ENCODE measurements at regions not wholly inside any gene's neighbourhood (a gene's known extent, or its start where the extent isn't known, plus 50 kb on each side); places are given as distances from the start of the nearest gene placed in this dataset.
A peak's percentile ranks its signal among the peaks of the same experiment; 100 is the strongest.

- Mint-ChIP-seq H3K4me1 (no peaks in the 10 kb centered on the region), H3K36me3 (no peaks in the 10 kb centered on the region), H3K4me3 (no peak overlapping the region), H3K27me3 (no peaks in the 10 kb centered on the region), H3K9me3 (peaks cover 0 to 2% (median 0%) of the 10 kb centered on the region in 7 donors), H3K27ac (no peak overlapping the region)
- Histone ChIP-seq H3K4me1 (ENCODE audit: control insufficient read depth, insufficient read depth, low read length, poor library complexity, severe bottlenecking) (no peaks in the 10 kb centered on the region), H3K27ac (ENCODE audit: insufficient read depth, low read length, poor library complexity, severe bottlenecking) (no peak overlapping the region), H3K4me3 (ENCODE audit: low read depth, low read length) (no peak overlapping the region), H3K9me3 (ENCODE audit: control insufficient read depth in 2 of 2, low read length in 2 of 2) (no peaks in the 10 kb centered on the region), H3K27me3 (ENCODE audit: control insufficient read depth, insufficient read depth, low read length) (no peaks in the 10 kb centered on the region), H3K36me3 (ENCODE audit: control insufficient read depth, insufficient read depth, low read length) (no peaks in the 10 kb centered on the region)
- no peak for ATAC-seq (ENCODE audit: low read depth in 2 of 2)
- no peak for DNase-seq
These were observed 184.5 kb upstream of the GAP43 start for GRCh38 chr3:115438799-115439198.

- ATAC-seq (ENCODE audit: low read depth in 2 of 2) (no peak), DNase-seq (no peak)
- no peaks in the 10 kb centered on the region for H3K36me3 Mint-ChIP-seq
- H3K4me1 Mint-ChIP-seq, result no peaks in the 10 kb centered on the region
- no peak overlapping the region for H3K27ac ChIP-seq (ENCODE audit: insufficient read depth, low read length, poor library complexity, severe bottlenecking)
- H3K4me3 ChIP-seq (ENCODE audit: low read depth, low read length), result no peak overlapping the region
- H3K4me3 Mint-ChIP-seq, result no peak overlapping the region
- H3K36me3 ChIP-seq (ENCODE audit: control insufficient read depth, insufficient read depth, low read length), result no peaks in the 10 kb centered on the region
- H3K27me3 ChIP-seq (ENCODE audit: control insufficient read depth, insufficient read depth, low read length), result no peaks in the 10 kb centered on the region
- no peak overlapping the region for H3K27ac Mint-ChIP-seq
- H3K9me3 Mint-ChIP-seq, result peaks cover 0 to 3% (median 0%) of the 10 kb centered on the region in 7 donors
- H3K27me3 Mint-ChIP-seq, result no peaks in the 10 kb centered on the region
- H3K4me1 ChIP-seq (ENCODE audit: control insufficient read depth, insufficient read depth, low read length, poor library complexity, severe bottlenecking), result no peaks in the 10 kb centered on the region
- H3K9me3 ChIP-seq (ENCODE audit: control insufficient read depth in 2 of 2, low read length in 2 of 2), result no peaks in the 10 kb centered on the region
These were observed 177.8 kb upstream of the GAP43 start for GRCh38 chr3:115445559-115445958.

- H3K36me3 Mint-ChIP-seq, result no peaks in the 10 kb centered on the region
- Histone ChIP-seq H3K4me3 (ENCODE audit: low read depth, low read length) (no peak overlapping the region), H3K27me3 (ENCODE audit: control insufficient read depth, insufficient read depth, low read length) (no peaks in the 10 kb centered on the region), H3K9me3 (ENCODE audit: control insufficient read depth in 2 of 2, low read length in 2 of 2) (no peaks in the 10 kb centered on the region), H3K27ac (ENCODE audit: insufficient read depth, low read length, poor library complexity, severe bottlenecking) (no peak overlapping the region), H3K4me1 (ENCODE audit: control insufficient read depth, insufficient read depth, low read length, poor library complexity, severe bottlenecking) (no peaks in the 10 kb centered on the region), H3K36me3 (ENCODE audit: control insufficient read depth, insufficient read depth, low read length) (no peaks in the 10 kb centered on the region)
- no peaks in the 10 kb centered on the region for H3K4me1 Mint-ChIP-seq
- no peak overlapping the region for H3K4me3 Mint-ChIP-seq
- no peak for ATAC-seq (ENCODE audit: low read depth in 2 of 2)
- H3K9me3 Mint-ChIP-seq, result peaks cover 0 to 2% (median 0%) of the 10 kb centered on the region in 7 donors
- peaks cover 7% of the 10 kb centered on the region for H3K27me3 Mint-ChIP-seq
- H3K27ac Mint-ChIP-seq, result no peak overlapping the region
- no peak for DNase-seq
These were observed 174.5 kb upstream of the GAP43 start for GRCh38 chr3:115448851-115449250.

- Mint-ChIP-seq H3K27me3 (peaks cover 7% of the 10 kb centered on the region), H3K9me3 (peaks cover 0 to 6% (median 0%) of the 10 kb centered on the region in 7 donors), H3K36me3 (no peaks in the 10 kb centered on the region), H3K27ac (no peak overlapping the region), H3K4me3 (no peak overlapping the region), H3K4me1 (no peaks in the 10 kb centered on the region)
- no peaks in the 10 kb centered on the region for H3K4me1 ChIP-seq (ENCODE audit: control insufficient read depth, insufficient read depth, low read length, poor library complexity, severe bottlenecking)
- DNase-seq (no peak), ATAC-seq (ENCODE audit: low read depth in 2 of 2) (no peak)
- no peak overlapping the region for H3K27ac ChIP-seq (ENCODE audit: insufficient read depth, low read length, poor library complexity, severe bottlenecking)
- no peak overlapping the region for H3K4me3 ChIP-seq (ENCODE audit: low read depth, low read length)
- H3K9me3 ChIP-seq (ENCODE audit: control insufficient read depth in 2 of 2, low read length in 2 of 2), result no peaks in the 10 kb centered on the region
- no peaks in the 10 kb centered on the region for H3K27me3 ChIP-seq (ENCODE audit: control insufficient read depth, insufficient read depth, low read length)
- no peaks in the 10 kb centered on the region for H3K36me3 ChIP-seq (ENCODE audit: control insufficient read depth, insufficient read depth, low read length)
These were observed 173.3 kb upstream of the GAP43 start for GRCh38 chr3:115450036-115450435.

DNA sequence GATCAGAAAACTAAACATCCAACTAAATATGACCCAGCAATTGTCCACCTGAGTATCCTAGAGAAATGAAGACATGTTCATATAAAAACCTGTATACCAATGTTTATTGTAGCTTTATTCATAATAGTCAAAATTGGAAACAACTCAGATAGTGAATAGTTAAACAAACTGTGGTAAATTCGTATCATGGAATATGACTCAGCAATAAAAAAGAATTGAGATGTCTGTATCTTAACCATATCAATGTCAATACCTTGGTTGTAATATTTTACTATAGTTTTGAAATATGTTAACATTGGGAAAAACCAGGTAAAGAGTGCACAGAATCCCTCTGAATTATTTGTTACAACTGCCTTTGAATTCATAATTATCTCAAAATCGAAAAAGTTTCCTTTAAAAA, 159.3 kb upstream of the GAP43 start:
- Mint-ChIP-seq H3K36me3 (no peaks in the 10 kb centered on the region), H3K27ac (no peak overlapping the region), H3K9me3 (peaks cover 0 to 6% (median 1%) of the 10 kb centered on the region in 7 donors), H3K4me3 (no peak overlapping the region), H3K4me1 (no peaks in the 10 kb centered on the region), H3K27me3 (no peaks in the 10 kb centered on the region)
- Histone ChIP-seq H3K9me3 (ENCODE audit: control insufficient read depth in 2 of 2, low read length in 2 of 2) (no peaks in the 10 kb centered on the region), H3K36me3 (ENCODE audit: control insufficient read depth, insufficient read depth, low read length) (no peaks in the 10 kb centered on the region), H3K4me1 (ENCODE audit: control insufficient read depth, insufficient read depth, low read length, poor library complexity, severe bottlenecking) (no peaks in the 10 kb centered on the region), H3K4me3 (ENCODE audit: low read depth, low read length) (no peak overlapping the region), H3K27me3 (ENCODE audit: control insufficient read depth, insufficient read depth, low read length) (no peaks in the 10 kb centered on the region), H3K27ac (ENCODE audit: insufficient read depth, low read length, poor library complexity, severe bottlenecking) (no peak overlapping the region)
- no peak for ATAC-seq (ENCODE audit: low read depth in 2 of 2)
- DNase-seq, result no peak

DNA sequence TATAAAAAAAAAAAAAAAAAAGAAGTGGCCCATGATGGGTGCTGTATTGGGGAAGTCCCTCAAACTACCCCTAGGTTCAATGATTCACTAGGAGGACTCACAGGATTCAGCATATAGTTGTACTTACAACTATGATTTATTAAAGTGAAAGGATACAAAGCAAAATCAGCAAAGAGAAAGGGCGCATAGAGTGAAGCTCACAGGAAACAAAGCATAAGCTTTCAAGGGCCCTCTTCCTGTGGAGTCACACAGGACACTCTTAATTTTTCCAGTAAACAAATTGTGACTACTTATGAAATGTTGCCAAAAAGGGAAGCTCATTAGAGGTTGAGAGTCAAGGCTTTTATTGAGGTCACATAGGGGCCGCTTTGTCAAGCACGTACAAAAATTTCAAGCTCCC, 153.7 kb upstream of the GAP43 start:
- no peaks in the 10 kb centered on the region for H3K36me3 ChIP-seq (ENCODE audit: control insufficient read depth, insufficient read depth, low read length)
- ATAC-seq (ENCODE audit: low read depth in 2 of 2), result no peak
- H3K9me3 ChIP-seq (ENCODE audit: control insufficient read depth in 2 of 2, low read length in 2 of 2), result no peaks in the 10 kb centered on the region
- Mint-ChIP-seq H3K4me3 (no peak overlapping the region), H3K36me3 (no peaks in the 10 kb centered on the region), H3K9me3 (peaks cover 0 to 2% (median under 1%) of the 10 kb centered on the region in 7 donors), H3K27me3 (no peaks in the 10 kb centered on the region), H3K27ac (no peak overlapping the region), H3K4me1 (no peaks in the 10 kb centered on the region)
- no peak overlapping the region for H3K27ac ChIP-seq (ENCODE audit: insufficient read depth, low read length, poor library complexity, severe bottlenecking)
- no peaks in the 10 kb centered on the region for H3K4me1 ChIP-seq (ENCODE audit: control insufficient read depth, insufficient read depth, low read length, poor library complexity, severe bottlenecking)
- no peak for DNase-seq
- H3K27me3 ChIP-seq (ENCODE audit: control insufficient read depth, insufficient read depth, low read length), result no peaks in the 10 kb centered on the region
- H3K4me3 ChIP-seq (ENCODE audit: low read depth, low read length), result no peak overlapping the region

- H3K27ac Mint-ChIP-seq, result no peak overlapping the region
- H3K9me3 Mint-ChIP-seq, result peaks cover 0 to 2% (median 0%) of the 10 kb centered on the region in 7 donors
- no peaks in the 10 kb centered on the region for H3K36me3 Mint-ChIP-seq
- no peaks in the 10 kb centered on the region for H3K27me3 ChIP-seq (ENCODE audit: control insufficient read depth, insufficient read depth, low read length)
- ATAC-seq (ENCODE audit: low read depth in 2 of 2) (no peak), DNase-seq (no peak)
- H3K27me3 Mint-ChIP-seq, result no peaks in the 10 kb centered on the region
- H3K27ac ChIP-seq (ENCODE audit: insufficient read depth, low read length, poor library complexity, severe bottlenecking), result no peak overlapping the region
- H3K9me3 ChIP-seq (ENCODE audit: control insufficient read depth in 2 of 2, low read length in 2 of 2), result no peaks in the 10 kb centered on the region
- no peak overlapping the region for H3K4me3 Mint-ChIP-seq
- H3K36me3 ChIP-seq (ENCODE audit: control insufficient read depth, insufficient read depth, low read length), result no peaks in the 10 kb centered on the region
- H3K4me1 Mint-ChIP-seq, result no peaks in the 10 kb centered on the region
- H3K4me1 ChIP-seq (ENCODE audit: control insufficient read depth, insufficient read depth, low read length, poor library complexity, severe bottlenecking), result no peaks in the 10 kb centered on the region
- no peak overlapping the region for H3K4me3 ChIP-seq (ENCODE audit: low read depth, low read length)
These were observed 153.1 kb upstream of the GAP43 start for GRCh38 chr3:115470254-115470653.

DNA sequence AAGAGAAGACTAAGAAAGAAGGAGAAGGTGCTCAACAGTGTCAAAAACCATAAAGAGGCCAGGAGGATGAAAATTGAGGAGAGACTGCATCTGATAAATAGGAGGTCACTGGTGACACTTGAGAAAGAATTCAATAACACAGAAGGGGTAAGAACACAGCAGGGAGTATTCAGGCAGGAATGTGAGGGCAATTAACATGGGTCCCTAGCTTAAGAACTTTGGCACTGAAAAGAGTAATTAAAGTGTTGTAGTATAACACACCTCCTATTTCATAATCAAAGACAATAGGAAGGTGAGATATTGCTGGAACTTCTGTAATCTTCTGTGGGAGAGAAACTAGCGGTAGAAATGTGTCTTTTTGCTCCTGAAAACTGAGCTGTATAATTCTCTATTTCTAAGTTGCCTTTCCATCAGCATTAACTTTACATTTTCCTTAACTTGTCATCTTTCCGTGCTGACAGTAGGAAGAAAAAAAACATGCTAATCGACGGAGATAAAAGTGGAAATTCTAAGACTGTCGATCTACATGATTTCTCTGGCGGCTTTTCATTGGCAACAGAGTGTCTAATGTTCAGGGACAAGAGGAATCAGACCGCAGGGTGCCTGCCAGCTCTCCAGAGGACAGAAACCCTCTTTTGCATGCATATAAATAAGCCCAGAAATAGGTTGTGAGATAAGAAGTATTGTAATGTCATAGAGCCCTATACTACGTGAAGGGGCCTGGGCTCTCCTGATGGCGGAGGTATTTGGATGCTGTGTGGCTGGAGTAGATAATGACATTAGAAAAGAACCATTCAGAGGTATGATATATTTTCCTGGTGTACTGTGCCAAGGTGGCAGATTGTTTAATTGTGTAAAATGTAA, 147.9 kb upstream of the GAP43 start:
- Histone ChIP-seq H3K27me3 (ENCODE audit: control insufficient read depth, insufficient read depth, low read length) (no peaks in the 10 kb centered on the region), H3K4me3 (ENCODE audit: low read depth, low read length) (no peak overlapping the region), H3K4me1 (ENCODE audit: control insufficient read depth, insufficient read depth, low read length, poor library complexity, severe bottlenecking) (no peaks in the 10 kb centered on the region), H3K27ac (ENCODE audit: insufficient read depth, low read length, poor library complexity, severe bottlenecking) (no peak overlapping the region), H3K9me3 (ENCODE audit: control insufficient read depth in 2 of 2, low read length in 2 of 2) (no peaks in the 10 kb centered on the region), H3K36me3 (ENCODE audit: control insufficient read depth, insufficient read depth, low read length) (no peaks in the 10 kb centered on the region)
- ATAC-seq (ENCODE audit: low read depth in 2 of 2) (no peak), DNase-seq (no peak)
- Mint-ChIP-seq H3K27me3 (no peaks in the 10 kb centered on the region), H3K9me3 (peaks cover 0 to 2% (median 0%) of the 10 kb centered on the region in 7 donors), H3K36me3 (no peaks in the 10 kb centered on the region), H3K4me3 (no peak overlapping the region), H3K4me1 (no peaks in the 10 kb centered on the region), H3K27ac (peak overlapping the region in 1 of 3 donors; percentile 70)

All from CD4-positive, CD25-positive, alpha-beta regulatory T cell (primary cell).